ENCODE measurements at regions not wholly inside any gene's neighbourhood (a gene's known extent, or its start where the extent isn't known, plus 50 kb on each side); places are given as distances from the start of the nearest gene placed in this dataset.

GRCh38 chr18:42268186-42268725, 313.2 kb downstream of the PIK3C3 start:
- Histone ChIP-seq H3K27ac (ENCODE audit: extremely low read depth, low read depth, low read length) (no peak overlapping the region), H3K9me3 (replicated peaks; ENCODE audit: control insufficient read depth, insufficient read depth, low read depth, low read length) (no peaks in the 10 kb centered on the region), H4K20me1 (replicated peaks; ENCODE audit: control insufficient read depth, insufficient read depth, low read length) (no peaks in the 10 kb centered on the region), H3K79me2 (ENCODE audit: control insufficient read depth, insufficient read depth, low read length) (no peaks in the 10 kb centered on the region), H3K4me1 (replicated peaks in 1 of 2; ENCODE audit: control insufficient read depth in 2 of 2, insufficient read depth in 2 of 2, low read length in 2 of 2) (no peaks in the 10 kb centered on the region), H3K27me3 (ENCODE audit: control insufficient read depth in 2 of 2, insufficient read depth in 2 of 2, low read length in 2 of 2) (no peaks in the 10 kb centered on the region), H3K9ac (ENCODE audit: insufficient read depth in 1 of 2, low read depth in 2 of 2, low read length in 2 of 2) (no peak overlapping the region), H3K4me2 (ENCODE audit: insufficient read depth, low read length) (no peak overlapping the region), H2AFZ (ENCODE audit: low read depth, low read length) (no peak overlapping the region), H3K4me3 (no peak overlapping the region), H3K36me3 (ENCODE audit: control insufficient read depth, insufficient read depth, low read length) (no peaks in the 10 kb centered on the region), H3K9me1 (ENCODE audit: control insufficient read depth, insufficient read depth, low read length) (no peaks in the 10 kb centered on the region)
- TF ChIP-seq, protein P1, sequence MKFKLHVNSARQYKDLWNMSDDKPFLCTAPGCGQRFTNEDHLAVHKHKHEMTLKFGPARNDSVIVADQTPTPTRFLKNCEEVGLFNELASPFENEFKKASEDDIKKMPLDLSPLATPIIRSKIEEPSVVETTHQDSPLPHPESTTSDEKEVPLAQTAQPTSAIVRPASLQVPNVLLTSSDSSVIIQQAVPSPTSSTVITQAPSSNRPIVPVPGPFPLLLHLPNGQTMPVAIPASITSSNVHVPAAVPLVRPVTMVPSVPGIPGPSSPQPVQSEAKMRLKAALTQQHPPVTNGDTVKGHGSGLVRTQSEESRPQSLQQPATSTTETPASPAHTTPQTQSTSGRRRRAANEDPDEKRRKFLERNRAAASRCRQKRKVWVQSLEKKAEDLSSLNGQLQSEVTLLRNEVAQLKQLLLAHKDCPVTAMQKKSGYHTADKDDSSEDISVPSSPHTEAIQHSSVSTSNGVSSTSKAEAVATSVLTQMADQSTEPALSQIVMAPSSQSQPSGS (CRISPR knock-in tag; IDR thresholded peaks at IDR 0.05): no peak
- TF ChIP-seq ZNF316 (IDR thresholded peaks at IDR 0.05) (no peak), HNRNPH1 (optimal IDR thresholded peaks at IDR 0.05; ENCODE audit: low read depth, low read length) (no peak), ZNF551 (CRISPR knock-in tag; IDR thresholded peaks at IDR 0.05) (no peak), ZNF398 (CRISPR knock-in tag; IDR thresholded peaks at IDR 0.05) (no peak), SMC3 (conservative IDR thresholded peaks at IDR 0.05; ENCODE audit: insufficient read depth, low read depth, low read length) (no peak), SRSF3 (IDR thresholded peaks at IDR 0.05; ENCODE audit: insufficient read depth, low read length) (no peak), KHSRP (IDR thresholded peaks at IDR 0.05) (no peak), TAF15 (IDR thresholded peaks at IDR 0.05; ENCODE audit: low read depth, low read length) (no peak), CHD4 (IDR thresholded peaks at IDR 0.05; ENCODE audit: insufficient read depth, insufficient replicate concordance, low read depth, low read length, poor library complexity, severe bottlenecking) (no peak), CBX2 (IDR thresholded peaks at IDR 0.05; ENCODE audit: insufficient read depth, low read length, poor library complexity, severe bottlenecking) (no peak)
- TF ChIP-seq, protein P2, sequence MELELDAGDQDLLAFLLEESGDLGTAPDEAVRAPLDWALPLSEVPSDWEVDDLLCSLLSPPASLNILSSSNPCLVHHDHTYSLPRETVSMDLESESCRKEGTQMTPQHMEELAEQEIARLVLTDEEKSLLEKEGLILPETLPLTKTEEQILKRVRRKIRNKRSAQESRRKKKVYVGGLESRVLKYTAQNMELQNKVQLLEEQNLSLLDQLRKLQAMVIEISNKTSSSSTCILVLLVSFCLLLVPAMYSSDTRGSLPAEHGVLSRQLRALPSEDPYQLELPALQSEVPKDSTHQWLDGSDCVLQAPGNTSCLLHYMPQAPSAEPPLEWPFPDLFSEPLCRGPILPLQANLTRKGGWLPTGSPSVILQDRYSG (tag; conservative IDR thresholded peaks at IDR 0.05; ENCODE audit: low read depth): no peak
- in situ Hi-C loops (cut with MboI): no loop called here
- FAIRE-seq: no peak
- no TSS peak for BruUV-seq (replicated peaks)
- intact Hi-C loops (cut with micrococcal nuclease): no loop called here
- CTCF ChIA-PET (ENCODE audit: low intra/inter-chr PET ratio): no interaction called here
- POLR2A ChIA-PET: no interaction called here
- no peak for ATAC-seq
- DNase-seq (ENCODE audit: extremely low read depth in 1 of 4, low spot score in 3 of 4): no peak
- 5% methylated on average over 6 of the region's 7 CpGs for WGBS (ENCODE audit: insufficient coverage, low coverage, missing lambda C conversion rate)
